WTC11 (cell line): ENCODE measurements at regions not wholly inside any gene's neighbourhood (a gene's known extent, or its start where the extent isn't known, plus 50 kb on each side); places are given as distances from the start of the nearest gene placed in this dataset.
A peak's percentile ranks its signal among the peaks of the same experiment; 100 is the strongest.

ENCODE experiments used
- ATAC-seq: fragments of 200-7000 bp; cut with Tn5 transposase; 2 replicates; pipeline ENCODE4 v1.10.0; 2021; ENCODE audit warnings: mild to moderate bottlenecking, moderate library complexity
- CTCF ChIA-PET: fragments of 300-600 bp; sonication (Branson Sonifier 250); formaldehyde crosslinking; loops from one replicate; lab custom pipeline; 2021; ENCODE audit warnings: antibody characterized with exemption; lab: Charles Lee
- POLR2A ChIA-PET: fragments of 350-600 bp; sonication (Branson Sonifier 250); formaldehyde crosslinking; loops from one replicate; lab custom pipeline; 2021; ENCODE audit warnings: antibody characterized with exemption; lab: Charles Lee
- DNase-seq: peaks from one replicate; pipeline ENCODE4 v3.0.0; 2021; ENCODE audit warnings: low spot score
- H3K27ac Mint-ChIP-seq: 2 replicates; pipeline ENCODE4 v1.8.0; 2021; ENCODE audit warnings: mixed read lengths
- H3K27me3 Mint-ChIP-seq: 2 replicates; pipeline ENCODE4 v1.8.0; 2021; ENCODE audit warnings: low read depth, mild to moderate bottlenecking, moderate library complexity, mixed read lengths
- H3K36me3 Mint-ChIP-seq: 2 replicates; pipeline ENCODE4 v1.8.0; 2021; ENCODE audit warnings: mixed read lengths
- H3K4me1 Mint-ChIP-seq: 2 replicates; pipeline ENCODE4 v1.8.0; 2022; ENCODE audit warnings: mixed read lengths
- H3K4me3 Mint-ChIP-seq: 2 replicates; pipeline ENCODE4 v1.8.0; 2021; ENCODE audit warnings: mild to moderate bottlenecking, moderate library complexity, mixed read lengths
- H3K9me3 Mint-ChIP-seq: 2 replicates; pipeline ENCODE4 v1.8.0; 2021; ENCODE audit warnings: mixed read lengths
- ATF2 ChIP-seq: sonication (generic); formaldehyde crosslinking; IDR thresholded peaks from 2 replicates; pipeline ENCODE4 v1.8.1; 2022; ENCODE audit warnings: low read depth, missing genetic modification reagents, borderline replicate concordance
- CREB1 ChIP-seq: sonication (generic); formaldehyde crosslinking; IDR thresholded peaks from 2 replicates; pipeline ENCODE4 v1.8.0; 2023; ENCODE audit warnings: mild to moderate bottlenecking, missing genetic modification reagents
- CREM ChIP-seq: sonication (generic); formaldehyde crosslinking; IDR thresholded peaks from 2 replicates; pipeline ENCODE4 v1.8.1; 2022; ENCODE audit warnings: mild to moderate bottlenecking, missing genetic modification reagents, moderate library complexity
- E2F1 ChIP-seq: sonication (generic); formaldehyde crosslinking; IDR thresholded peaks from 2 replicates; pipeline ENCODE4 v1.8.0; 2022; ENCODE audit warnings: mild to moderate bottlenecking, missing genetic modification reagents
- ERG ChIP-seq: fragments of 250-450 bp; sonication (Bioruptor Pico); IDR thresholded peaks from 2 replicates; pipeline ENCODE4 v1.8.0; 2021; ENCODE audit warnings: mild to moderate bottlenecking
- ESRRA ChIP-seq: sonication (generic); formaldehyde crosslinking; IDR thresholded peaks from 2 replicates; pipeline ENCODE4 v1.8.1; 2022; ENCODE audit warnings: mild to moderate bottlenecking, missing genetic modification reagents, borderline replicate concordance
- IRF2 ChIP-seq: sonication (generic); formaldehyde crosslinking; IDR thresholded peaks from 2 replicates; pipeline ENCODE4 v1.8.0; 2022; ENCODE audit warnings: low read depth, missing genetic modification reagents, borderline replicate concordance
- NFATC4 ChIP-seq: fragments of 250-450 bp; sonication (Bioruptor Pico); IDR thresholded peaks from 2 replicates; pipeline ENCODE4 v1.9.0; 2021; ENCODE audit warnings: mild to moderate bottlenecking
- OVOL2 ChIP-seq: fragments of 250-450 bp; sonication (Bioruptor Pico); IDR thresholded peaks from 2 replicates; pipeline ENCODE4 v1.9.0; 2021; ENCODE audit warnings: mild to moderate bottlenecking, borderline replicate concordance
- PRRX2 ChIP-seq: fragments of 250-450 bp; sonication (Bioruptor Pico); IDR thresholded peaks from 2 replicates; pipeline ENCODE4 v1.8.0; 2021; ENCODE audit warnings: mild to moderate bottlenecking
- SMAD3 ChIP-seq: sonication (generic); formaldehyde crosslinking; IDR thresholded peaks from 2 replicates; pipeline ENCODE4 v1.8.0; 2022; ENCODE audit warnings: missing genetic modification reagents, mild to moderate bottlenecking, borderline replicate concordance
- SMAD4 ChIP-seq: sonication (generic); formaldehyde crosslinking; IDR thresholded peaks from 2 replicates; pipeline ENCODE4 v1.8.0; 2022; ENCODE audit warnings: mild to moderate bottlenecking, missing genetic modification reagents
- TEAD4 ChIP-seq: sonication (generic); formaldehyde crosslinking; IDR thresholded peaks from 2 replicates; pipeline ENCODE4 v1.8.0; 2022; ENCODE audit warnings: mild to moderate bottlenecking, missing genetic modification reagents
- TP53 ChIP-seq: sonication (generic); formaldehyde crosslinking; IDR thresholded peaks from 2 replicates; pipeline ENCODE4 v1.8.1; 2023; ENCODE audit warnings: mild to moderate bottlenecking, missing genetic modification reagents
- USF2 ChIP-seq: sonication (generic); formaldehyde crosslinking; IDR thresholded peaks from 2 replicates; pipeline ENCODE4 v1.8.1; 2023; ENCODE audit warnings: mild to moderate bottlenecking, missing genetic modification reagents, moderate library complexity
- ZNF396 ChIP-seq: fragments of 250-450 bp; sonication (Bioruptor Pico); IDR thresholded peaks from 2 replicates; pipeline ENCODE4 v1.8.0; 2021; ENCODE audit warnings: mild to moderate bottlenecking, moderate library complexity, borderline replicate concordance
- TF ChIP-seq, protein P1 (sequence below): sonication (generic); formaldehyde crosslinking; IDR thresholded peaks from 2 replicates; pipeline ENCODE4 v1.8.1; 2023; ENCODE audit warnings: mild to moderate bottlenecking, missing genetic modification reagents
- TF ChIP-seq, protein P2 (sequence below): fragments of 250-450 bp; sonication (Bioruptor Pico); IDR thresholded peaks from 2 replicates; pipeline ENCODE4 v1.9.0; 2021; ENCODE audit warnings: moderate library complexity, mild to moderate bottlenecking, inconsistent platforms, borderline replicate concordance
- TF ChIP-seq, protein P3 (sequence below): fragments of 250-450 bp; sonication (Bioruptor Pico); IDR thresholded peaks from 2 replicates; pipeline ENCODE4 v2.1.2; 2022; ENCODE audit warnings: mild to moderate bottlenecking, moderate library complexity

- ChIA-PET CTCF (no interaction called here), POLR2A (no interaction called here)
- ATAC-seq, result no peak
- no peaks in the 10 kb centered on the region for H3K36me3 Mint-ChIP-seq
- H3K27me3 Mint-ChIP-seq, result no peaks in the 10 kb centered on the region
- H3K4me3 Mint-ChIP-seq, result no peak overlapping the region
- H3K4me1 Mint-ChIP-seq, result peaks cover 8% of the 10 kb centered on the region
- H3K27ac Mint-ChIP-seq, result no peak overlapping the region; the same call in 1 of the 2 replicates
- no peaks in the 10 kb centered on the region for H3K9me3 Mint-ChIP-seq
- no peak for DNase-seq
- TF ChIP-seq, protein P1, sequence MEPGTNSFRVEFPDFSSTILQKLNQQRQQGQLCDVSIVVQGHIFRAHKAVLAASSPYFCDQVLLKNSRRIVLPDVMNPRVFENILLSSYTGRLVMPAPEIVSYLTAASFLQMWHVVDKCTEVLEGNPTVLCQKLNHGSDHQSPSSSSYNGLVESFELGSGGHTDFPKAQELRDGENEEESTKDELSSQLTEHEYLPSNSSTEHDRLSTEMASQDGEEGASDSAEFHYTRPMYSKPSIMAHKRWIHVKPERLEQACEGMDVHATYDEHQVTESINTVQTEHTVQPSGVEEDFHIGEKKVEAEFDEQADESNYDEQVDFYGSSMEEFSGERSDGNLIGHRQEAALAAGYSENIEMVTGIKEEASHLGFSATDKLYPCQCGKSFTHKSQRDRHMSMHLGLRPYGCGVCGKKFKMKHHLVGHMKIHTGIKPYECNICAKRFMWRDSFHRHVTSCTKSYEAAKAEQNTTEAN, result no peak
- TF ChIP-seq E2F1 (CRISPR knock-in tag) (no peak), ERG (CRISPR knock-in tag) (no peak), ZNF396 (CRISPR knock-in tag) (no peak)
These were observed 288.1 kb upstream of the GPC6 start for GRCh38 chr13:92938486-92939020.

DNA sequence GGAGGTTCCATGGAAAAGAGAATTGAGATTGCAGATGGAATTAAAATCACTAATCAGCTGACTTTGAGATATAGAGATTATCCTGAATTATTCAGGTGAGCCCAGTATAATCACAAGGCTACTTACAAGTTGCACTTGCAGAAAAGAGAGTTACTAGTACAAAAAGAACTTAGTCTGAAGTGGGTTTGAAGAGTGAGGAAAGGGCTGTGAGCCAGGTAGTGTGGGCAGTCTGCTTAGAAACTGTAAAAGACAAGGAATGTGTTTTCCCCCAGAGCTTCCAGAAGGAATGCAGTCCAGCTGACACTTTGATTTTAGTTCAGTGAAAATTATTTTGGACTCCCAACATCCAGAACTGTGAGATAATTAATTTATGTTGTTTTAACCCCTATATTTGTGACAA lies 285.4 kb upstream of the GPC6 start:
- DNase-seq (no peak), ATAC-seq (no peak)
- H3K36me3 Mint-ChIP-seq, result no peaks in the 10 kb centered on the region
- H3K27ac Mint-ChIP-seq, result no peak overlapping the region
- ChIA-PET CTCF (no interaction called here), POLR2A (interaction anchor here (0.6 kb wide), 1 partner anchor 1526 kb away, joined by 3 read pairs; no protein-coding TSS in a partner anchor)
- TF ChIP-seq IRF2 (CRISPR knock-in tag), result no peak
- no peak for TF ChIP-seq OVOL2 (CRISPR knock-in tag)
- TF ChIP-seq, protein P2, sequence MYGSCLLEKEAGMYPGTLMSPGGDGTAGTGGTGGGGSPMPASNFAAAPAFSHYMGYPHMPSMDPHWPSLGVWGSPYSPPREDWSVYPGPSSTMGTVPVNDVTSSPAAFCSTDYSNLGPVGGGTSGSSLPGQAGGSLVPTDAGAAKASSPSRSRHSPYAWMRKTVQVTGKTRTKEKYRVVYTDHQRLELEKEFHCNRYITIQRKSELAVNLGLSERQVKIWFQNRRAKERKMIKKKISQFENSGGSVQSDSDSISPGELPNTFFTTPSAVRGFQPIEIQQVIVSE, result no peak
- no peak for TF ChIP-seq TEAD4 (CRISPR knock-in tag)
- H3K4me1 Mint-ChIP-seq, result peaks cover 8% of the 10 kb centered on the region
- H3K4me3 Mint-ChIP-seq, result no peak overlapping the region
- H3K9me3 Mint-ChIP-seq, result no peaks in the 10 kb centered on the region
- no peaks in the 10 kb centered on the region for H3K27me3 Mint-ChIP-seq

GRCh38 chr13:92947770-92948434 lies 278.7 kb upstream of the GPC6 start:
- no peak for DNase-seq
- Mint-ChIP-seq H3K4me1 (peaks cover 9% of the 10 kb centered on the region), H3K27me3 (no peaks in the 10 kb centered on the region), H3K4me3 (no peak overlapping the region), H3K36me3 (no peaks in the 10 kb centered on the region), H3K9me3 (no peaks in the 10 kb centered on the region), H3K27ac (no peak overlapping the region)
- peak; percentile 51 for ATAC-seq
- TF ChIP-seq, protein P3, sequence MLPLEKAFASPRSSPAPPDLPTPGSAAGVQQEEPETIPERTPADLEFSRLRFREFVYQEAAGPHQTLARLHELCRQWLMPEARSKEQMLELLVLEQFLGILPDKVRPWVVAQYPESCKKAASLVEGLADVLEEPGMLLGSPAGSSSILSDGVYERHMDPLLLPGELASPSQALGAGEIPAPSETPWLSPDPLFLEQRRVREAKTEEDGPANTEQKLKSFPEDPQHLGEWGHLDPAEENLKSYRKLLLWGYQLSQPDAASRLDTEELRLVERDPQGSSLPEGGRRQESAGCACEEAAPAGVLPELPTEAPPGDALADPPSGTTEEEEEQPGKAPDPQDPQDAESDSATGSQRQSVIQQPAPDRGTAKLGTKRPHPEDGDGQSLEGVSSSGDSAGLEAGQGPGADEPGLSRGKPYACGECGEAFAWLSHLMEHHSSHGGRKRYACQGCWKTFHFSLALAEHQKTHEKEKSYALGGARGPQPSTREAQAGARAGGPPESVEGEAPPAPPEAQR (CRISPR knock-in tag), result no peak
- TF ChIP-seq SMAD3 (CRISPR knock-in tag), result no peak
- no peak for TF ChIP-seq NFATC4 (CRISPR knock-in tag)
- no peak for TF ChIP-seq PRRX2 (CRISPR knock-in tag)
- ChIA-PET CTCF (no interaction called here), POLR2A (interaction anchor here (0.6 kb wide), 1 partner anchor 649 kb away, joined by 4 read pairs; no protein-coding TSS in a partner anchor)

GRCh38 chr13:92950771-92951170 lies 275.8 kb upstream of the GPC6 start:
- no peaks in the 10 kb centered on the region for H3K9me3 Mint-ChIP-seq
- H3K27ac Mint-ChIP-seq, result no peak overlapping the region
- no peaks in the 10 kb centered on the region for H3K36me3 Mint-ChIP-seq
- ChIA-PET CTCF (no interaction called here), POLR2A (no interaction called here)
- no peak for DNase-seq
- no peak overlapping the region for H3K4me3 Mint-ChIP-seq
- peaks cover 19% of the 10 kb centered on the region for H3K4me1 Mint-ChIP-seq
- ATAC-seq, result no peak
- H3K27me3 Mint-ChIP-seq, result no peaks in the 10 kb centered on the region
- TF ChIP-seq USF2 (CRISPR knock-in tag), result no peak
- no peak for TF ChIP-seq ATF2 (CRISPR knock-in tag)
- TF ChIP-seq ESRRA (CRISPR knock-in tag), result no peak
- TF ChIP-seq SMAD3 (CRISPR knock-in tag), result no peak
- TF ChIP-seq CREM (CRISPR knock-in tag), result no peak
- TF ChIP-seq SMAD4 (CRISPR knock-in tag), result no peak
- TF ChIP-seq CREB1 (CRISPR knock-in tag), result no peak
- no peak for TF ChIP-seq TP53 (CRISPR knock-in tag)
